ENCODE measurements at regions not wholly inside any gene's neighbourhood (a gene's known extent, or its start where the extent isn't known, plus 50 kb on each side); places are given as distances from the start of the nearest gene placed in this dataset.

DNA sequence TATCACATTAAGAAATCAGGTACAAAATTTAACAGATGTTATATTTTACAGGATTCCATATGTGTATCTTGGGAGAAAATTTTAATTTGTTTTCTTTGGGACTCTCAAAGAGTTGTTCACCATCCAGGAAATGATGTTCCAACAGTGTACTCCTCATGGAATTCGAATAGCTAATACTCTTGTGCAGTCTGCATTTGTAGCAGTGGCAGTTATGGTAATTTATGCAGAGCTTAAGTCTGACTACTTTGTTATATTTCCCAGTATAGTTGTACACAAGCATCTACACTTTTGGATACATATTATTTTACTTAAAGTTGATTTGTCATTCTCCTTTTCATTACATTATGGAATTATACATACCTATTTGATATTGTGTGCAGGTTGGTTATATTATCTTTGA is 436.7 kb upstream of the FBXO33 start:
- no peak for TF ChIP-seq POLR2A (IDR thresholded peaks at IDR 0.05)
- TF ChIP-seq, protein P1, sequence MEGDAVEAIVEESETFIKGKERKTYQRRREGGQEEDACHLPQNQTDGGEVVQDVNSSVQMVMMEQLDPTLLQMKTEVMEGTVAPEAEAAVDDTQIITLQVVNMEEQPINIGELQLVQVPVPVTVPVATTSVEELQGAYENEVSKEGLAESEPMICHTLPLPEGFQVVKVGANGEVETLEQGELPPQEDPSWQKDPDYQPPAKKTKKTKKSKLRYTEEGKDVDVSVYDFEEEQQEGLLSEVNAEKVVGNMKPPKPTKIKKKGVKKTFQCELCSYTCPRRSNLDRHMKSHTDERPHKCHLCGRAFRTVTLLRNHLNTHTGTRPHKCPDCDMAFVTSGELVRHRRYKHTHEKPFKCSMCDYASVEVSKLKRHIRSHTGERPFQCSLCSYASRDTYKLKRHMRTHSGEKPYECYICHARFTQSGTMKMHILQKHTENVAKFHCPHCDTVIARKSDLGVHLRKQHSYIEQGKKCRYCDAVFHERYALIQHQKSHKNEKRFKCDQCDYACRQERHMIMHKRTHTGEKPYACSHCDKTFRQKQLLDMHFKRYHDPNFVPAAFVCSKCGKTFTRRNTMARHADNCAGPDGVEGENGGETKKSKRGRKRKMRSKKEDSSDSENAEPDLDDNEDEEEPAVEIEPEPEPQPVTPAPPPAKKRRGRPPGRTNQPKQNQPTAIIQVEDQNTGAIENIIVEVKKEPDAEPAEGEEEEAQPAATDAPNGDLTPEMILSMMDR (IDR thresholded peaks at IDR 0.05): no peak
